Coronary artery (tissue), 2 donors: ENCODE measurements at regions not wholly inside any gene's neighbourhood (a gene's known extent, or its start where the extent isn't known, plus 50 kb on each side); places are given as distances from the start of the nearest gene placed in this dataset.

Experiments
- DNase-seq: peaks from one replicate; pipeline ENCODE4 v3.0.0-alpha.2; 2017; ENCODE audit warnings: low spot score
- H3K27ac ChIP-seq, 2 donors: fragments of 200-600 bp; sonication (generic); one replicate each; pipeline ENCODE4 v1.5.1; 2016 to 2019
- H3K4me3 ChIP-seq: fragments of 200-600 bp; sonication (generic); 2 replicates; pipeline ENCODE4 v1.5.1; 2016; ENCODE audit warnings: mild to moderate bottlenecking, moderate library complexity
- TF ChIP-seq, protein P1 (sequence below): fragments of 200-600 bp; sonication (generic); IDR thresholded peaks from one replicate; pipeline ENCODE4 v1.5.1; 2019; ENCODE audit warnings: antibody characterized with exemption

DNA sequence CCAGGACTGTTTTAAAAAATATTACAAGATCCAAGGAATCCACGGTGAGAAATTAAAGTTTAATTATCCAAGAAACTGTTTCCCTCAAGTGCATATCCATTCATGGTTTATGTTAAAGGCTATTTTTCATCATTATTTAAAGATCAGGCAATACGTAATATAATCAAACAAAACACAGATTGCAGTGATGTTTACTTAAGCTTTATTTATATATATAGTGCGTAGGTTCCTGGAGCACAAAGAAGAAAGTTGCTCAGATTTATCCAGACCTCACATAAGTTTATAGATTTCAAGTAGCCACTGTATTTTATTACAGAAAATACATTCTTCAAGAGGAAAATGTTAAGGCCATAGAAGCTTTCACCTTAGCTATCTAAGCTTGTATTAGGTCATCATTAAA is 210.0 kb upstream of the KLF14 start:
- no peak for DNase-seq
- Histone ChIP-seq H3K4me3 (peak overlapping the region; percentile 52), H3K27ac (no peak overlapping the region)
- TF ChIP-seq, protein P1, sequence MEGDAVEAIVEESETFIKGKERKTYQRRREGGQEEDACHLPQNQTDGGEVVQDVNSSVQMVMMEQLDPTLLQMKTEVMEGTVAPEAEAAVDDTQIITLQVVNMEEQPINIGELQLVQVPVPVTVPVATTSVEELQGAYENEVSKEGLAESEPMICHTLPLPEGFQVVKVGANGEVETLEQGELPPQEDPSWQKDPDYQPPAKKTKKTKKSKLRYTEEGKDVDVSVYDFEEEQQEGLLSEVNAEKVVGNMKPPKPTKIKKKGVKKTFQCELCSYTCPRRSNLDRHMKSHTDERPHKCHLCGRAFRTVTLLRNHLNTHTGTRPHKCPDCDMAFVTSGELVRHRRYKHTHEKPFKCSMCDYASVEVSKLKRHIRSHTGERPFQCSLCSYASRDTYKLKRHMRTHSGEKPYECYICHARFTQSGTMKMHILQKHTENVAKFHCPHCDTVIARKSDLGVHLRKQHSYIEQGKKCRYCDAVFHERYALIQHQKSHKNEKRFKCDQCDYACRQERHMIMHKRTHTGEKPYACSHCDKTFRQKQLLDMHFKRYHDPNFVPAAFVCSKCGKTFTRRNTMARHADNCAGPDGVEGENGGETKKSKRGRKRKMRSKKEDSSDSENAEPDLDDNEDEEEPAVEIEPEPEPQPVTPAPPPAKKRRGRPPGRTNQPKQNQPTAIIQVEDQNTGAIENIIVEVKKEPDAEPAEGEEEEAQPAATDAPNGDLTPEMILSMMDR = no peak

DNA sequence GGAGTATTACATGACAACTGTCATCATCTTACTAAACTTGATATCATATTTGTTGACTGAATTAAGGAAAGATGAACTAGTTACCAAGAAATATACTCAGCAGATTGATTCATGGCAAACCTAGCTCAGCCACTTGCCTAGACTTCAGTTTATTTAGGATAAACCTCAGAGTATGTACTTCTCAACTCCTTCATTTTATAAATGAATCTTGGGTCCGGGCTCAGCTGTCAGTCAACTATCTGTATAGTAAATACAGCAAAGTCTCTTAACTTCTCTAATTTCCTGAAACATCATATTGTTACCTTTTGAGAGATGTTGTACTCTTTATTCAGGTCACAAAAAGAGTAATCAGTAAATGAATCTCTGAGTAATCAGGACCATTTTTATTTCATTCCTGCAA is 211.0 kb upstream of the KLF14 start:
- Histone ChIP-seq H3K4me3 (no peak overlapping the region), H3K27ac (no peak overlapping the region)
- TF ChIP-seq, protein P1 = no peak
- no peak for DNase-seq

DNA sequence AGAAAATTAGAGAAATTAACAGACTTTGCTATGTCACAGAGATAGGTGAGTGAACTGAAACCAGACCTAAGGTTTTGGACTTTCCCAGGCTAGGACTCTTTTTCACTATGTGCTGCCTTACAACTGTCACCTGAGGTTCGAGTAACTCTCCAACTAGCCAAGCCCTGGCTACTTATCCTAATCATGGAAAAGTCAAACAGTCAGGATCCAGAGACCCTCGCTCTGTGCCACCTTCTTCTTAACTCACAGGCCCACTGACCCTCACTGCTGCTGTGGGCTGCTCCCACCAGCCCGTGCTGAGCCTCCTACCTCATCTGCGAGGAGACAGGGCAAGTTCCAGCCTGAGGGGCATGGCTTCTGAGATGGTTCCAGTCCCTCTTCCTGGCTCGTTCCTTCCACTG is 211.4 kb upstream of the KLF14 start:
- TF ChIP-seq, protein P1 = no peak
- no peak for DNase-seq
- Histone ChIP-seq H3K27ac (peak overlapping the region in 1 of 2 donors; percentile 35), H3K4me3 (no peak overlapping the region)

DNA sequence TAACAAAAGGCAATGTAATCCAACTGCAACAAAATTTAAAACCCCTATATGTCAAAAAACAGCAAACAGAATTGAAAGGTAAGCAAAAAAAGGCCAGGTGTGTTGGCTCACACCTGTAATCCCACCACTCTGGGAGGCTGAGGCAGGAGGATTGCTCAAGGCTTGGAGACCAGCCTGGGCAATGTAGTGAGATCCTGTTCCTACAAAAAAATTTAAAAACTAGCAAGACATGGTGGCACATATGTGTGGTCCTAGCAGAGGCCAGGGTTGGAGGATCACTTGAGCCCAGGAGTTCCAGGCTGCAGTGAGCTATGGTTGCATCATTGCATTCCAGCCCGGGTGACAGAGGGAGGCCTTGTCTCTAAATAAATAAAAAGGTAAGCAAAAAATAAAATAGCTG is 212.1 kb upstream of the KLF14 start:
- TF ChIP-seq, protein P1 = no peak
- Histone ChIP-seq H3K27ac (no peak overlapping the region), H3K4me3 (no peak overlapping the region)
- DNase-seq = no peak

DNA sequence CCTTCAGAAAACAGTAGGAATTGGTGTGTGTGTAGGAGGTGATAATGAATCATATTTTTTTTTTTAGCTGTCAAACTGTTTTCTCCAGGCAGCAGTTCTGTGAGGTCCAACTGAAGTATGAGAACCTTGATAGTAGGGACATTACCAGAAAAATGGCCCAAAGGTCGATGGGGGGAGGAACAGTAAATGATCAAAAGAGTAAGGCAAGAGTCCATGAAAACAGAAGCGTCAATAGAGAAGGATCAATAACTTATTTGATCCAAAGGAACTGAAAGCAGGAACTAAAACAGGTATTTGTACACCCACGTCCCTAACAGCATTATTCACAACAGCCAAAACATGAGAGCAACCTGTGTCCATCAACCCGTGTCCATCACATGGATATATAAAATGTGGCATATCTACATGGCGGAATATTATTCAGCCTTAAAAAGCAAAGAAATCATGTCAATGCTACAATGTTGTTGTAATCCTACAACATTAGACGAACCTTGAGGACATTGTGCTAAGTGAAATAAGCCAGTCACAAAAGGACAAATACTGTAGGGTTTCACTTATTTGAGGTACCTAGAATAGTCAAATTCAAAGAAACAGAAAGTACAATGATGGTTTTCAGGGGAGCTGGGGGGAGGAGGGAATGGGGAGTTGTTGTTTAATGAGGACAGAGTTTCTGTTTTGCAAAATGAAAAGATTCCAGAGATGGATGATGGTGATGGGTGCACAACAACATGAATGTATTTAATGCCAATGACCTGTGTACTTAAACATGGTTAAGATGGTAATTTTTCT is 214.0 kb upstream of the KLF14 start:
- DNase-seq = no peak
- H3K27ac ChIP-seq = no peak overlapping the region
- TF ChIP-seq, protein P1 = no peak
- H3K4me3 ChIP-seq = no peak overlapping the region

DNA sequence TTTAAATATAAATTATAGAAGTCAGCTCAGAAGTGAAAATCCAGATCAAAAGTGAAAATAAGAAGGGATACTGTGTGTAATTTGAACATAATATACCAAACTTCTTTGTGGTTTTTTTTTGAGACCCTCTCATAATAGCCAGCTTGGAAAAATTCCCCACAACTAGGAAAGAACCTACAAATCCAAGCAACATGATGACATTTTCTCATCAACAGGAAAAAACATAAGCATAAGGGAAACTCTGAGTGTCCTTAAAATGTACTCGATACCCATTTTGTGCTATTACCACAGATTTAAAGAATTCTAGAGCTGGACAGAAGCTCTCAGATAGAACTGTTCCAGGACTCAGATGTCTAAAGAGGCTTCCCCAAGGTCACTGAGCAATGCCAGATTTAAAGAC is 214.8 kb upstream of the KLF14 start:
- H3K27ac ChIP-seq = no peak overlapping the region
- H3K4me3 ChIP-seq = no peak overlapping the region
- TF ChIP-seq, protein P1 = no peak
- DNase-seq = no peak

DNA sequence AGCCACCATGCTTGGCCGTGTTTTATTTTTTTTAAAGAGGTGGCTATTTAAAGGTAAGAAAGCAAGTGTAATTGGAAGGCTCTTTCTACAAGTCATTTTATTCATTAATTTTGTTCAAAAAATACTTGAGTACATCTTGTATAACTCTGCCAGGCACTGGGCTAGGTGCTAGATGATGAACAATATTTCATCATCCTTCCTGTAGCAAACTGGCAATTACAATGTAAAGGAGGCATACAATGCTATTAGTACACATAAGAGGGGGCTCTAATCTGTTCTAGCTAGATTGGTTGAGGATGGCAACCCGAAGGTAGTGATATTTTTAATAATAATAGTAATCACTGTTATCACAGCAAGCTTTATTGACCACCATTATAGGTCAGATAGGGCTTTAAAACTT is 215.5 kb upstream of the KLF14 start:
- DNase-seq = no peak
- Histone ChIP-seq H3K4me3 (no peak overlapping the region), H3K27ac (no peak overlapping the region)
- TF ChIP-seq, protein P1 = no peak
